Trophoblast cell (in vitro differentiated cells and primary cell): ENCODE measurements at regions not wholly inside any gene's neighbourhood (a gene's known extent, or its start where the extent isn't known, plus 50 kb on each side); places are given as distances from the start of the nearest gene placed in this dataset.

ENCODE experiments used
- DNase-seq, 2 donors: peaks; one replicate each; pipeline ENCODE4 v3.0.0-alpha.2; 2016
- H2AFZ ChIP-seq: 2 replicates; pipeline ENCODE4 v1.6.1; 2013; ENCODE audit warnings: low read length, moderate library complexity, mild to moderate bottlenecking; ENCODE audit not compliant: insufficient read depth, poor library complexity
- H2AK5ac ChIP-seq: 2 replicates; pipeline ENCODE4 v1.6.1; 2013; ENCODE audit warnings: mild to moderate bottlenecking, low read length
- H2BK120ac ChIP-seq: 2 replicates; pipeline ENCODE4 v1.6.1; 2013; ENCODE audit warnings: low read length, mild to moderate bottlenecking, moderate library complexity; ENCODE audit not compliant: insufficient read depth, poor library complexity
- H2BK12ac ChIP-seq: 2 replicates; pipeline ENCODE4 v1.6.1; 2013; ENCODE audit warnings: mild to moderate bottlenecking, low read length, moderate library complexity
- H2BK5ac ChIP-seq: 2 replicates; pipeline ENCODE4 v1.6.1; 2013; ENCODE audit warnings: low read length, low read depth, moderate library complexity, mild to moderate bottlenecking; ENCODE audit not compliant: poor library complexity
- H3K14ac ChIP-seq: 2 replicates; pipeline ENCODE4 v1.6.1; 2013; ENCODE audit warnings: mild to moderate bottlenecking, low read length
- H3K18ac ChIP-seq: 2 replicates; pipeline ENCODE4 v1.6.1; 2013; ENCODE audit warnings: mild to moderate bottlenecking, low read length
- H3K23ac ChIP-seq: 2 replicates; pipeline ENCODE4 v1.6.1; 2013; ENCODE audit warnings: low read length
- H3K27ac ChIP-seq: 2 replicates; pipeline ENCODE4 v1.5.1; 2013; ENCODE audit warnings: low read depth, mild to moderate bottlenecking, inconsistent platforms, low read length, moderate library complexity
- H3K27me3 ChIP-seq: 2 replicates; pipeline ENCODE4 v1.6.1; 2013; ENCODE audit warnings: inconsistent platforms, mild to moderate bottlenecking, low read length, moderate library complexity; ENCODE audit not compliant: insufficient read depth
- H3K36me3 ChIP-seq, 2 experiments: 1 replicate in 1 of 2; 2 replicates in 1 of 2; pipeline ENCODE4 v1.6.1; 2013; ENCODE audit warnings: low read length in 2 of 2, mild to moderate bottlenecking in 2 of 2, moderate library complexity in 1 of 2; ENCODE audit not compliant: insufficient read depth in 2 of 2, control insufficient read depth in 1 of 2
- H3K4ac ChIP-seq: 2 replicates; pipeline ENCODE4 v1.6.1; 2013; ENCODE audit warnings: low read depth, mild to moderate bottlenecking, low read length, moderate library complexity
- H3K4me1 ChIP-seq, 2 experiments: 1 replicate in 1 of 2; 2 replicates in 1 of 2; pipeline ENCODE4 v1.6.1; 2013; ENCODE audit warnings: low read length in 2 of 2, mild to moderate bottlenecking in 2 of 2, moderate library complexity in 1 of 2; ENCODE audit not compliant: insufficient read depth in 2 of 2, control insufficient read depth in 1 of 2
- H3K4me2 ChIP-seq: 2 replicates; pipeline ENCODE4 v1.6.1; 2013; ENCODE audit warnings: inconsistent platforms, mild to moderate bottlenecking, low read length, moderate library complexity
- H3K4me3 ChIP-seq: 2 replicates; pipeline ENCODE4 v1.5.1; 2013; ENCODE audit warnings: mild to moderate bottlenecking, low read depth, low read length, inconsistent platforms
- H3K79me1 ChIP-seq: one replicate; pipeline ENCODE4 v1.6.1; 2013; ENCODE audit warnings: low read length
- H3K79me2 ChIP-seq: 2 replicates; pipeline ENCODE4 v1.6.1; 2013; ENCODE audit warnings: low read length, mild to moderate bottlenecking; ENCODE audit not compliant: control insufficient read depth, insufficient read depth, poor library complexity
- H3K9ac ChIP-seq: 2 replicates; pipeline ENCODE4 v1.6.1; 2013; ENCODE audit warnings: mild to moderate bottlenecking, low read length
- H3K9me3 ChIP-seq: 2 replicates; pipeline ENCODE4 v1.6.1; 2013; ENCODE audit warnings: low read depth, mild to moderate bottlenecking, control low read depth, inconsistent platforms, low read length; ENCODE audit not compliant: insufficient read depth
- H4K12ac ChIP-seq: 2 replicates; pipeline ENCODE4 v1.6.1; 2013; ENCODE audit warnings: low read depth, mild to moderate bottlenecking, low read length, moderate library complexity
- H4K8ac ChIP-seq: 2 replicates; pipeline ENCODE4 v1.6.1; 2013; ENCODE audit warnings: low read depth, mild to moderate bottlenecking, low read length, moderate library complexity
- H4K91ac ChIP-seq: one replicate; pipeline ENCODE4 v1.6.1; 2013; ENCODE audit warnings: low read depth, mild to moderate bottlenecking, low read length, moderate library complexity
- WGBS: extraction: QIAGEN DNeasy Blood & Tissue Kit; methylation state at CpG from one replicate; pipeline ENCODE4 v1.1.7; 2013; ENCODE audit warnings: missing lambda C conversion rate; ENCODE audit not compliant: insufficient read length, insufficient coverage; ENCODE audit errors: extremely low coverage; 5-methylcytosine and 5-hydroxymethylcytosine counted together

GRCh38 chr5:32499261-32499660, 54.7 kb upstream of the ZFR start:
- Histone ChIP-seq H4K12ac (no peak overlapping the region), H3K4me3 (no peak overlapping the region), H3K9ac (no peak overlapping the region), H2AFZ (no peak overlapping the region), H3K27me3 (no peaks in the 10 kb centered on the region), H3K14ac (no peak overlapping the region), H3K27ac (no peak overlapping the region), H4K8ac (no peak overlapping the region), H3K4me1 (no peaks in the 10 kb centered on the region), H3K23ac (no peak overlapping the region), H3K79me1 (no peaks in the 10 kb centered on the region), H2BK12ac (no peak overlapping the region), H2AK5ac (no peak overlapping the region), H3K4ac (no peak overlapping the region), H3K9me3 (no peaks in the 10 kb centered on the region), H2BK120ac (no peak overlapping the region), H3K79me2 (no peaks in the 10 kb centered on the region), H3K18ac (no peak overlapping the region), H3K36me3 (no peaks in the 10 kb centered on the region), H4K91ac (no peak overlapping the region), H3K4me2 (no peak overlapping the region), H2BK5ac (no peak overlapping the region)
- no CpG with 5 or more reads among the region's 2 CpGs for WGBS
- DNase-seq = no peak

- Histone ChIP-seq H2AK5ac (no peak overlapping the region), H2AFZ (no peak overlapping the region), H3K4ac (no peak overlapping the region), H3K27me3 (no peaks in the 10 kb centered on the region), H3K18ac (no peak overlapping the region), H3K4me2 (no peak overlapping the region), H2BK120ac (no peak overlapping the region), H3K23ac (no peak overlapping the region), H4K8ac (no peak overlapping the region), H3K14ac (no peak overlapping the region), H3K79me2 (no peaks in the 10 kb centered on the region), H3K4me1 (no peaks in the 10 kb centered on the region), H3K36me3 (no peaks in the 10 kb centered on the region), H4K91ac (no peak overlapping the region), H3K4me3 (no peak overlapping the region), H3K27ac (no peak overlapping the region), H2BK12ac (no peak overlapping the region), H3K79me1 (no peaks in the 10 kb centered on the region), H3K9me3 (no peaks in the 10 kb centered on the region), H3K9ac (no peak overlapping the region), H2BK5ac (no peak overlapping the region), H4K12ac (no peak overlapping the region)
- peak in 1 of 2 donors; percentile 55 for DNase-seq
Observed at GRCh38 chr5:32498484-32498883, 53.9 kb upstream of the ZFR start.

- no peaks in the 10 kb centered on the region for H3K4me1 ChIP-seq
- no peak overlapping the region for H3K4ac ChIP-seq
- no peak overlapping the region for H2BK120ac ChIP-seq
- no peak overlapping the region for H3K27ac ChIP-seq
- no peaks in the 10 kb centered on the region for H3K9me3 ChIP-seq
- H4K91ac ChIP-seq = no peak overlapping the region
- H3K9ac ChIP-seq = no peak overlapping the region
- H3K14ac ChIP-seq = no peak overlapping the region
- H3K4me3 ChIP-seq = no peak overlapping the region
- H2AK5ac ChIP-seq = no peak overlapping the region
- no peaks in the 10 kb centered on the region for H3K27me3 ChIP-seq
- no peaks in the 10 kb centered on the region for H3K79me2 ChIP-seq
- no peak overlapping the region for H2BK12ac ChIP-seq
- WGBS = no CpG with 5 or more reads among the region's 5 CpGs
- no peaks in the 10 kb centered on the region for H3K79me1 ChIP-seq
- no peak for DNase-seq
- no peaks in the 10 kb centered on the region for H3K36me3 ChIP-seq
- H2BK5ac ChIP-seq = no peak overlapping the region
- no peak overlapping the region for H3K4me2 ChIP-seq
- H4K12ac ChIP-seq = no peak overlapping the region
- H3K18ac ChIP-seq = no peak overlapping the region
- no peak overlapping the region for H4K8ac ChIP-seq
- H2AFZ ChIP-seq = no peak overlapping the region
- no peak overlapping the region for H3K23ac ChIP-seq
Observed at GRCh38 chr5:32496104-32496503, 51.6 kb upstream of the ZFR start.

GRCh38 chr5:32494827-32495226, 50.3 kb upstream of the ZFR start:
- WGBS = no CpG with 5 or more reads among the region's 6 CpGs
- Histone ChIP-seq H3K9me3 (no peaks in the 10 kb centered on the region), H3K23ac (no peak overlapping the region), H3K4me3 (no peak overlapping the region), H3K4me1 (no peaks in the 10 kb centered on the region), H2BK120ac (no peak overlapping the region), H3K79me2 (no peaks in the 10 kb centered on the region), H3K27ac (no peak overlapping the region), H4K8ac (no peak overlapping the region), H3K18ac (no peak overlapping the region), H3K4ac (no peak overlapping the region), H2BK12ac (no peak overlapping the region), H3K36me3 (no peaks in the 10 kb centered on the region), H2BK5ac (no peak overlapping the region), H3K9ac (no peak overlapping the region), H3K79me1 (no peaks in the 10 kb centered on the region), H3K4me2 (no peak overlapping the region), H3K14ac (no peak overlapping the region), H2AK5ac (no peak overlapping the region), H3K27me3 (no peaks in the 10 kb centered on the region), H2AFZ (no peak overlapping the region), H4K12ac (no peak overlapping the region), H4K91ac (no peak overlapping the region)
- no peak for DNase-seq
